KMS-11 (cell line): ENCODE measurements at regions not wholly inside any gene's neighbourhood (a gene's known extent, or its start where the extent isn't known, plus 50 kb on each side); places are given as distances from the start of the nearest gene placed in this dataset.

Experiments used
- H2AFZ ChIP-seq: fragments of 200-600 bp; sonication (generic); 2 replicates; pipeline ENCODE4 v1.6.1; 2016; ENCODE audit warnings: antibody characterized with exemption, mixed run types, low read depth
- H3K27ac ChIP-seq: fragments of 200-600 bp; sonication (generic); 2 replicates; pipeline ENCODE4 v1.6.1; 2016; ENCODE audit warnings: mild to moderate bottlenecking, mixed run types
- H3K27me3 ChIP-seq: fragments of 200-600 bp; sonication (generic); 2 replicates; pipeline ENCODE4 v1.6.1; 2017; ENCODE audit warnings: mild to moderate bottlenecking, low read depth, mixed run types, moderate library complexity; ENCODE audit not compliant: insufficient read depth
- H3K36me3 ChIP-seq: fragments of 200-600 bp; sonication (generic); 2 replicates; pipeline ENCODE4 v1.6.1; 2017; ENCODE audit warnings: mild to moderate bottlenecking, mixed run types; ENCODE audit not compliant: insufficient read depth
- H3K4me1 ChIP-seq: fragments of 200-600 bp; sonication (generic); 2 replicates; pipeline ENCODE4 v1.6.1; 2016; ENCODE audit warnings: mild to moderate bottlenecking, low read depth, mixed run types; ENCODE audit not compliant: poor library complexity, severe bottlenecking
- H3K4me2 ChIP-seq: fragments of 200-600 bp; sonication (generic); 2 replicates; pipeline ENCODE4 v1.7.0; 2016; ENCODE audit warnings: mild to moderate bottlenecking, mixed run types
- H3K4me3 ChIP-seq: fragments of 200-600 bp; sonication (generic); IDR thresholded peaks from 2 replicates; pipeline ENCODE4 v1.6.1; 2017; ENCODE audit warnings: low read depth, low read length, mixed read lengths; ENCODE audit not compliant: insufficient read depth
- H3K79me2 ChIP-seq: fragments of 200-600 bp; sonication (generic); 2 replicates; pipeline ENCODE4 v1.6.1; 2016; ENCODE audit warnings: low read depth, mixed run types; ENCODE audit not compliant: insufficient read depth
- H3K9ac ChIP-seq: fragments of 200-600 bp; sonication (generic); 2 replicates; pipeline ENCODE4 v1.6.1; 2016; ENCODE audit warnings: mild to moderate bottlenecking, mixed run types
- H4K20me1 ChIP-seq: fragments of 200-600 bp; sonication (generic); 2 replicates; pipeline ENCODE4 v1.6.1; 2016; ENCODE audit warnings: mild to moderate bottlenecking, mixed run types; ENCODE audit not compliant: insufficient read depth
- TF ChIP-seq, protein P1 (sequence below): fragments of 200-600 bp; sonication (generic); conservative IDR thresholded peaks from 2 replicates; pipeline ENCODE4 v1.6.1; 2017; ENCODE audit warnings: low read depth, mild to moderate bottlenecking, antibody characterized with exemption, low read length, moderate library complexity, mixed read lengths

- Histone ChIP-seq H4K20me1 (no peaks in the 10 kb centered on the region), H3K4me2 (no peak overlapping the region), H3K27me3 (no peaks in the 10 kb centered on the region), H3K4me3 (no peak overlapping the region), H3K27ac (no peak overlapping the region), H2AFZ (no peak overlapping the region), H3K9ac (no peak overlapping the region), H3K79me2 (no peaks in the 10 kb centered on the region), H3K4me1 (no peaks in the 10 kb centered on the region), H3K36me3 (no peaks in the 10 kb centered on the region)
- TF ChIP-seq, protein P1, sequence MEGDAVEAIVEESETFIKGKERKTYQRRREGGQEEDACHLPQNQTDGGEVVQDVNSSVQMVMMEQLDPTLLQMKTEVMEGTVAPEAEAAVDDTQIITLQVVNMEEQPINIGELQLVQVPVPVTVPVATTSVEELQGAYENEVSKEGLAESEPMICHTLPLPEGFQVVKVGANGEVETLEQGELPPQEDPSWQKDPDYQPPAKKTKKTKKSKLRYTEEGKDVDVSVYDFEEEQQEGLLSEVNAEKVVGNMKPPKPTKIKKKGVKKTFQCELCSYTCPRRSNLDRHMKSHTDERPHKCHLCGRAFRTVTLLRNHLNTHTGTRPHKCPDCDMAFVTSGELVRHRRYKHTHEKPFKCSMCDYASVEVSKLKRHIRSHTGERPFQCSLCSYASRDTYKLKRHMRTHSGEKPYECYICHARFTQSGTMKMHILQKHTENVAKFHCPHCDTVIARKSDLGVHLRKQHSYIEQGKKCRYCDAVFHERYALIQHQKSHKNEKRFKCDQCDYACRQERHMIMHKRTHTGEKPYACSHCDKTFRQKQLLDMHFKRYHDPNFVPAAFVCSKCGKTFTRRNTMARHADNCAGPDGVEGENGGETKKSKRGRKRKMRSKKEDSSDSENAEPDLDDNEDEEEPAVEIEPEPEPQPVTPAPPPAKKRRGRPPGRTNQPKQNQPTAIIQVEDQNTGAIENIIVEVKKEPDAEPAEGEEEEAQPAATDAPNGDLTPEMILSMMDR: no peak
Measured at GRCh38 chr6:105871542-105871941, 214.6 kb upstream of the PRDM1 start.

- Histone ChIP-seq H3K79me2 (no peaks in the 10 kb centered on the region), H3K27ac (no peak overlapping the region), H3K27me3 (no peaks in the 10 kb centered on the region), H4K20me1 (no peaks in the 10 kb centered on the region), H3K9ac (no peak overlapping the region), H3K4me3 (no peak overlapping the region), H2AFZ (no peak overlapping the region), H3K4me1 (no peaks in the 10 kb centered on the region), H3K4me2 (no peak overlapping the region), H3K36me3 (no peaks in the 10 kb centered on the region)
- TF ChIP-seq, protein P1: no peak
Measured at GRCh38 chr6:105869835-105870440, 216.2 kb upstream of the PRDM1 start.

DNA sequence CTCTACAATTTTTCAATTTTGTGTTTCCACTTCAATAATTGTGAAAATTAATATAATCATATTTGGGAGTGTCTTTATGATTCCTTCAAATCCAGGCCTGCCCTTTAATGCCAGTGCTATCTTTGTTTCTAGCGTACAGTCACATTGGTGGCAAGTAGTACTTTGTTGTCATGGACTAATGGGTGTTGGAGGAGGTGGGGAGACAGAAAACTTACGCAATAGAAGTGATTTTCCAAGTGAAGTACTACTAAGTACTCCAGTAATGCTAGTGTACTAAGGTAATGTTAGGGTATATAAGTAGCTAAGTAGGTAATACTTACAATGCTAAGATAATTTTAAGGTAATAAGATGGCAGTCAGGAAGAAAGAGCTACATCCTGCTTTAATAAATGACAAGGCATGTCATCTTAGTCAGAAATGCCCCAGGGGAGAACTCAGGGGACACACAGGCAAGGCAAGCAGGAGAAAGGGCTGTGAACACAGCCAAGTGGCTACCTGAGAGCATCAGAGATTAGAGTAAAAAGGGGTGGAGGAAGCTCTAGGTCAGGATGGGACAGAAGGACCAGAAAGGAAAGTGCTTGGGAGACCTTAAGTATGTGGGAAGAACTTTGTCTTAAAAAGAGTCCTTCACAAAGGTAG lies 217.2 kb upstream of the PRDM1 start:
- Histone ChIP-seq H4K20me1 (no peaks in the 10 kb centered on the region), H3K27me3 (no peaks in the 10 kb centered on the region), H3K4me1 (no peaks in the 10 kb centered on the region), H3K36me3 (no peaks in the 10 kb centered on the region), H2AFZ (no peak overlapping the region), H3K27ac (no peak overlapping the region), H3K9ac (no peak overlapping the region), H3K4me2 (no peak overlapping the region), H3K79me2 (no peaks in the 10 kb centered on the region), H3K4me3 (no peak overlapping the region)
- TF ChIP-seq, protein P1: no peak

- Histone ChIP-seq H3K4me3 (no peak overlapping the region), H3K9ac (no peak overlapping the region), H3K4me2 (no peak overlapping the region), H2AFZ (no peak overlapping the region), H3K36me3 (no peaks in the 10 kb centered on the region), H3K27me3 (no peaks in the 10 kb centered on the region), H3K27ac (no peak overlapping the region), H3K4me1 (no peaks in the 10 kb centered on the region), H3K79me2 (no peaks in the 10 kb centered on the region), H4K20me1 (no peaks in the 10 kb centered on the region)
- TF ChIP-seq, protein P1: no peak
Measured at GRCh38 chr6:105867821-105868220, 218.3 kb upstream of the PRDM1 start.
